Endothelial cell of umbilical vein (primary cell): ENCODE measurements at regions not wholly inside any gene's neighbourhood (a gene's known extent, or its start where the extent isn't known, plus 50 kb on each side); places are given as distances from the start of the nearest gene placed in this dataset.
A peak's percentile ranks its signal among the peaks of the same experiment; 100 is the strongest.

ENCODE experiments used
- BruUV-seq: library from RNA; stranded (reverse); fragments of 400-500 nt; replicated peaks from 2 replicates; lab custom pipeline; 2021; lab: Mats Ljungman, UMichigan
- CTCF ChIA-PET: fragments of 300-600, 350-600 bp; sonication (Branson Sonifier 250); formaldehyde crosslinking; loops from one replicate; lab custom pipeline; 2021; ENCODE audit warnings: antibody characterized with exemption, inconsistent platforms; lab: Charles Lee
- POLR2A ChIA-PET: fragments of 300-600, 350-600 bp; sonication (Branson Sonifier 250); formaldehyde crosslinking; loops from one replicate; lab custom pipeline; 2021; ENCODE audit warnings: antibody characterized with exemption, inconsistent platforms; lab: Charles Lee
- DNase-seq: peaks from one replicate; pipeline ENCODE4 v3.0.0-alpha.2; 2011; ENCODE audit warnings: low read depth, low spot score
- FAIRE-seq: peaks from 2 replicates; lab custom pipeline; 2011; peaks lifted over from hg19 to GRCh38; lab: Jason Lieb, UNC
- H2AFZ ChIP-seq: 2 replicates; pipeline ENCODE4 v1.6.0; 2012; ENCODE audit warnings: low read depth, low read length, control low read depth, inconsistent platforms
- H3K27ac ChIP-seq: 2 replicates; pipeline ENCODE4 v1.5.1; 2011; ENCODE audit warnings: low read depth, mild to moderate bottlenecking, control low read depth, low read length, moderate library complexity; ENCODE audit not compliant: insufficient read depth
- H3K27me3 ChIP-seq, 2 experiments: 2 replicates each; pipeline versions ENCODE4 v1.6.0 to v1.6.1; 2011; ENCODE audit warnings: low read length in 2 of 2, mixed read lengths in 1 of 2; ENCODE audit not compliant: control insufficient read depth in 2 of 2, insufficient read depth in 2 of 2
- H3K36me3 ChIP-seq, 2 experiments: 2 replicates in 1 of 2; 3 replicates in 1 of 2; pipeline ENCODE4 v1.5.1; 2011; ENCODE audit warnings: low read length in 2 of 2, mild to moderate bottlenecking in 1 of 2, moderate library complexity in 1 of 2; ENCODE audit not compliant: control insufficient read depth in 2 of 2, insufficient read depth in 2 of 2; ENCODE audit errors: extremely low read depth in 1 of 2
- H3K4me1 ChIP-seq: 3 replicates; pipeline ENCODE4 v1.5.1; 2011; ENCODE audit warnings: mild to moderate bottlenecking, low read length; ENCODE audit not compliant: control insufficient read depth, insufficient read depth; ENCODE audit errors: extremely low read depth
- H3K4me2 ChIP-seq: 2 replicates; pipeline ENCODE4 v1.6.1; 2011; ENCODE audit warnings: low read length, control low read depth, mixed read lengths; ENCODE audit not compliant: insufficient read depth
- H3K4me3 ChIP-seq, 3 experiments: fragments of 200-600 bp in 1 of 3; sonication (generic), shearing (Covaris generic) in 1 of 3; replicated peaks in 1 of 3; 2 replicates each; pipeline ENCODE4 v1.5.1; 2011 to 2016; ENCODE audit warnings: control low read depth in 3 of 3, low read length in 3 of 3, mild to moderate bottlenecking in 2 of 3, inconsistent platforms in 1 of 3, low read depth in 1 of 3, moderate library complexity in 1 of 3; ENCODE audit not compliant: insufficient read depth in 1 of 3
- H3K79me2 ChIP-seq: 2 replicates; pipeline ENCODE4 v1.6.0; 2012; ENCODE audit warnings: low read length, inconsistent platforms; ENCODE audit not compliant: control insufficient read depth, insufficient read depth
- H3K9ac ChIP-seq: replicated peaks from 2 replicates; pipeline ENCODE3; 2011; ENCODE audit warnings: low read length, control low read depth; ENCODE audit not compliant: insufficient read depth; ENCODE audit errors: extremely low read depth
- H3K9me1 ChIP-seq: replicated peaks from 3 replicates; pipeline ENCODE4 v1.6.0; 2011; ENCODE audit warnings: mild to moderate bottlenecking, low read length; ENCODE audit not compliant: control insufficient read depth, insufficient read depth; ENCODE audit errors: extremely low read depth
- H3K9me3 ChIP-seq: replicated peaks from 2 replicates; pipeline ENCODE4 v1.5.1; 2012; ENCODE audit warnings: low read length, inconsistent platforms; ENCODE audit not compliant: control insufficient read depth, insufficient read depth
- H4K20me1 ChIP-seq: replicated peaks from 2 replicates; pipeline ENCODE3; 2011; ENCODE audit warnings: mild to moderate bottlenecking, low read length; ENCODE audit not compliant: control insufficient read depth, insufficient read depth; ENCODE audit errors: extremely low read depth
- EZH2 ChIP-seq: IDR thresholded peaks from 2 replicates; pipeline ENCODE4 v1.6.1; 2012; ENCODE audit warnings: borderline replicate concordance, low read depth, mild to moderate bottlenecking, moderate library complexity, low read length, inconsistent platforms; ENCODE audit not compliant: severe bottlenecking
- FOS ChIP-seq: IDR thresholded peaks from 2 replicates; pipeline ENCODE4 v1.6.1; 2011; ENCODE audit warnings: mild to moderate bottlenecking, low read length, moderate library complexity, borderline replicate concordance; ENCODE audit not compliant: insufficient read depth
- GATA2 ChIP-seq: IDR thresholded peaks from 2 replicates; pipeline ENCODE4 v1.7.0; 2011; ENCODE audit warnings: low read depth, mild to moderate bottlenecking, moderate library complexity, mixed read lengths, low read length; ENCODE audit not compliant: insufficient read length, insufficient read depth
- JUN ChIP-seq: IDR thresholded peaks from 2 replicates; pipeline ENCODE4 v1.6.1; 2011; ENCODE audit warnings: borderline replicate concordance, low read depth; ENCODE audit not compliant: insufficient read length, insufficient read depth
- MYC ChIP-seq: IDR thresholded peaks from one replicate; pipeline ENCODE4 v1.6.1; 2011; ENCODE audit warnings: mild to moderate bottlenecking, low read depth, low read length
- POLR2A ChIP-seq: IDR thresholded peaks from 2 replicates; pipeline ENCODE4 v1.6.1; 2012; ENCODE audit warnings: low read depth, mild to moderate bottlenecking, control low read depth, low read length
- POLR2AphosphoS5 ChIP-seq: IDR thresholded peaks from 2 replicates; pipeline ENCODE4 v1.6.1; 2012; ENCODE audit warnings: low read depth, mild to moderate bottlenecking, control low read depth, low read length, moderate library complexity; ENCODE audit not compliant: insufficient read depth
- dilution Hi-C: fragments of 300-500 bp; cut with MboI; formaldehyde crosslinking; loops from one replicate; pipeline ENCODE4 v1.15.0; 2019; ENCODE audit warnings: low sequenced_read_pairs; ENCODE audit not compliant: extremely low pct_ligation_motif_present
- intact Hi-C: fragments of 100-400 bp; cut with micrococcal nuclease; formaldehyde crosslinking; loops from one replicate; pipeline ENCODE4 v1.10.0; 2022
- TF ChIP-seq, protein P1 (sequence below), 2 donors: IDR thresholded peaks; 1 replicate in 1 of 2; 2 replicates in 1 of 2; pipeline ENCODE4 v1.5.1; 2011; ENCODE audit warnings: low read length in 2 of 2, mild to moderate bottlenecking in 2 of 2, moderate library complexity in 2 of 2, control low read depth in 1 of 2, inconsistent platforms in 1 of 2, low read depth in 1 of 2; ENCODE audit not compliant: insufficient read depth in 1 of 2; ENCODE audit errors: extremely low read depth in 1 of 2

DNA sequence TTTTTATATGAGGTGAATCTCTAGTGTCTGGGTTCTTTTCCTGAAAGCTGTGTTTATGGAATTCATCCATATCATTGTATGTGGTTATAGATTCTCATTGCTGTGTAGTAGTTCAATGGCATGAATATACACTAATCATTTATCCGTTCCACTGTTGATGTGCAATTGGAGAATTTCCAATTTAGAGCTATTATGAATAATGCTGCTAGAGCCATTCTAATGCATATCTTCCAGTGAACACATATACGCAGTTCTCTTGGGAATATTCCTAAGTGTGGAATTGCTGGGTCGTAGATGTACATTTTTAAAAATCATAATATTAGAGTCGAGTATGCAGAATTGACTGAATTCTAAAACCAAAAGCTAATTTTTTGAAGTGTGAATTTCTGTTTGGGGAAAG is 327.5 kb upstream of the JAG1 start:
- intact Hi-C loops (loop anchor here (5.0 to 10.0 kb wide), 2 partner anchors 206 to 263 kb away; no protein-coding TSS in a partner anchor), dilution Hi-C loops (no loop called here)
- peaks cover 29% of the 10 kb centered on the region for H3K4me1 ChIP-seq
- H3K4me2 ChIP-seq = peak overlapping the region; percentile 61
- FAIRE-seq (no peak), DNase-seq (no peak)
- H4K20me1 ChIP-seq = no peaks in the 10 kb centered on the region
- peak overlapping the region; percentile 3 for H3K9ac ChIP-seq
- TF ChIP-seq POLR2A = no peak
- TF ChIP-seq, protein P1, sequence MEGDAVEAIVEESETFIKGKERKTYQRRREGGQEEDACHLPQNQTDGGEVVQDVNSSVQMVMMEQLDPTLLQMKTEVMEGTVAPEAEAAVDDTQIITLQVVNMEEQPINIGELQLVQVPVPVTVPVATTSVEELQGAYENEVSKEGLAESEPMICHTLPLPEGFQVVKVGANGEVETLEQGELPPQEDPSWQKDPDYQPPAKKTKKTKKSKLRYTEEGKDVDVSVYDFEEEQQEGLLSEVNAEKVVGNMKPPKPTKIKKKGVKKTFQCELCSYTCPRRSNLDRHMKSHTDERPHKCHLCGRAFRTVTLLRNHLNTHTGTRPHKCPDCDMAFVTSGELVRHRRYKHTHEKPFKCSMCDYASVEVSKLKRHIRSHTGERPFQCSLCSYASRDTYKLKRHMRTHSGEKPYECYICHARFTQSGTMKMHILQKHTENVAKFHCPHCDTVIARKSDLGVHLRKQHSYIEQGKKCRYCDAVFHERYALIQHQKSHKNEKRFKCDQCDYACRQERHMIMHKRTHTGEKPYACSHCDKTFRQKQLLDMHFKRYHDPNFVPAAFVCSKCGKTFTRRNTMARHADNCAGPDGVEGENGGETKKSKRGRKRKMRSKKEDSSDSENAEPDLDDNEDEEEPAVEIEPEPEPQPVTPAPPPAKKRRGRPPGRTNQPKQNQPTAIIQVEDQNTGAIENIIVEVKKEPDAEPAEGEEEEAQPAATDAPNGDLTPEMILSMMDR (IDR thresholded peaks at IDR 0.05; ENCODE audit: extremely low read depth in 1 of 2, insufficient read depth in 1 of 2, low read depth in 1 of 2, low read length in 2 of 2) = no peak
- TF ChIP-seq MYC = no peak
- TF ChIP-seq FOS = no peak
- no peak for TF ChIP-seq POLR2AphosphoS5
- TF ChIP-seq EZH2 = no peak
- TF ChIP-seq JUN = no peak
- TF ChIP-seq GATA2 = no peak
- peak overlapping the region; percentile 50 for H3K27ac ChIP-seq
- H3K79me2 ChIP-seq = no peaks in the 10 kb centered on the region
- no peak overlapping the region for H2AFZ ChIP-seq
- no peaks in the 10 kb centered on the region for H3K9me3 ChIP-seq
- BruUV-seq = TSS peak; percentile 94
- H3K27me3 ChIP-seq = no peaks in the 10 kb centered on the region
- H3K4me3 ChIP-seq = no peak overlapping the region
- CTCF ChIA-PET = interaction anchor here (0.6 to 1.4 kb wide), 10 partner anchors 13 to 1021 kb away, joined by 3 to 7 read pairs (median 3); partner anchors contain the start of gene JAG1
- no peaks in the 10 kb centered on the region for H3K9me1 ChIP-seq
- POLR2A ChIA-PET = no interaction called here
- H3K36me3 ChIP-seq = no peaks in the 10 kb centered on the region
